Neuronal stem cell (in vitro differentiated cells): ENCODE measurements at regions not wholly inside any gene's neighbourhood (a gene's known extent, or its start where the extent isn't known, plus 50 kb on each side); places are given as distances from the start of the nearest gene placed in this dataset.

Source experiments
- DNase-seq: peaks from one replicate; pipeline ENCODE4 v3.0.0-alpha.2; 2013; ENCODE audit warnings: low spot score
- H2AFZ ChIP-seq: one replicate; pipeline ENCODE4 v1.6.1; 2013; ENCODE audit warnings: mild to moderate bottlenecking, low read length, inconsistent platforms
- H2AK5ac ChIP-seq: 2 replicates; pipeline ENCODE4 v1.6.1; 2013; ENCODE audit warnings: low read depth, mild to moderate bottlenecking, inconsistent platforms, low read length, moderate library complexity, mixed read lengths
- H2BK120ac ChIP-seq: 2 replicates; pipeline ENCODE4 v1.6.1; 2013; ENCODE audit warnings: low read depth, mild to moderate bottlenecking, inconsistent platforms, low read length, moderate library complexity, mixed read lengths
- H2BK12ac ChIP-seq: one replicate; pipeline ENCODE4 v1.6.1; 2013; ENCODE audit warnings: low read length, inconsistent platforms
- H2BK15ac ChIP-seq: 2 replicates; pipeline ENCODE4 v1.6.1; 2013; ENCODE audit warnings: mild to moderate bottlenecking, low read length, inconsistent platforms, mixed read lengths
- H2BK5ac ChIP-seq: one replicate; pipeline ENCODE4 v1.6.1; 2013; ENCODE audit warnings: inconsistent platforms, mild to moderate bottlenecking, low read length, moderate library complexity
- H3K14ac ChIP-seq: one replicate; pipeline ENCODE4 v1.6.1; 2013; ENCODE audit warnings: low read length, inconsistent platforms
- H3K18ac ChIP-seq: 2 replicates; pipeline ENCODE4 v1.6.1; 2013; ENCODE audit warnings: low read length, inconsistent platforms
- H3K23ac ChIP-seq: 2 replicates; pipeline ENCODE4 v1.6.1; 2013; ENCODE audit warnings: low read depth, mild to moderate bottlenecking, mixed read lengths, low read length, inconsistent platforms; ENCODE audit not compliant: poor library complexity
- H3K27ac ChIP-seq: replicated peaks from 3 replicates; pipeline ENCODE4 v1.5.1; 2013; ENCODE audit warnings: low read length, inconsistent platforms
- H3K27me3 ChIP-seq, 3 experiments: 2 replicates each; pipeline ENCODE4 v1.6.1; 2013; ENCODE audit warnings: low read length in 3 of 3, mild to moderate bottlenecking in 2 of 3, inconsistent platforms in 1 of 3, low read depth in 1 of 3, mixed read lengths in 1 of 3, moderate library complexity in 1 of 3; ENCODE audit not compliant: control insufficient read depth in 3 of 3, insufficient read depth in 3 of 3
- H3K36me3 ChIP-seq, 2 donors: replicated peaks in 1 of 2; 2 replicates each; pipeline ENCODE4 v1.6.1; 2013; ENCODE audit warnings: low read length in 2 of 2; ENCODE audit not compliant: control insufficient read depth in 2 of 2, insufficient read depth in 2 of 2
- H3K4ac ChIP-seq: 2 replicates; pipeline ENCODE4 v1.6.1; 2013; ENCODE audit warnings: inconsistent platforms, mild to moderate bottlenecking, low read length, moderate library complexity
- H3K4me1 ChIP-seq, 2 donors: 1 replicate in 1 of 2; 2 replicates in 1 of 2; pipeline ENCODE4 v1.6.1; 2013; ENCODE audit warnings: low read length in 2 of 2, low read depth in 1 of 2; ENCODE audit not compliant: control insufficient read depth in 2 of 2, insufficient read depth in 1 of 2
- H3K4me2 ChIP-seq: one replicate; pipeline ENCODE4 v1.6.1; 2013; ENCODE audit warnings: mild to moderate bottlenecking, low read length, inconsistent platforms; ENCODE audit not compliant: insufficient read depth, poor library complexity, severe bottlenecking
- H3K4me3 ChIP-seq, 2 donors: 2 replicates each; pipeline ENCODE4 v1.5.1; 2013; ENCODE audit warnings: low read length in 2 of 2, mild to moderate bottlenecking in 2 of 2, inconsistent platforms in 1 of 2, moderate library complexity in 1 of 2
- H3K79me1 ChIP-seq: one replicate; pipeline ENCODE4 v1.6.1; 2013; ENCODE audit warnings: low read depth, mild to moderate bottlenecking, inconsistent platforms, low read length, moderate library complexity
- H3K9ac ChIP-seq: one replicate; pipeline ENCODE4 v1.6.1; 2013; ENCODE audit warnings: mild to moderate bottlenecking, low read depth, low read length, inconsistent platforms; ENCODE audit not compliant: poor library complexity
- H3K9me3 ChIP-seq, 2 donors: replicated peaks in 1 of 2; 2 replicates each; pipeline versions ENCODE3 to v1.6.1; 2013; ENCODE audit warnings: low read length in 2 of 2, mild to moderate bottlenecking in 2 of 2, inconsistent platforms in 1 of 2, low read depth in 1 of 2, mixed read lengths in 1 of 2, moderate library complexity in 1 of 2; ENCODE audit not compliant: control insufficient read depth in 2 of 2, insufficient read depth in 1 of 2
- H4K8ac ChIP-seq: one replicate; pipeline ENCODE4 v1.6.1; 2013; ENCODE audit warnings: low read depth, mild to moderate bottlenecking, inconsistent platforms, low read length, moderate library complexity
- H4K91ac ChIP-seq: one replicate; pipeline ENCODE4 v1.6.1; 2013; ENCODE audit warnings: low read length, low read depth, mild to moderate bottlenecking, inconsistent platforms; ENCODE audit not compliant: poor library complexity
- WGBS, 2 donors: extraction: QIAGEN DNeasy Blood & Tissue Kit; methylation state at CpG; one replicate each; pipeline ENCODE4 v1.1.7; 2013; ENCODE audit warnings: missing lambda C conversion rate in 2 of 2, mixed read lengths in 1 of 2; ENCODE audit not compliant: insufficient read length in 2 of 2, insufficient replicate concordance in 1 of 2; ENCODE audit errors: extremely low coverage in 2 of 2; 5-methylcytosine and 5-hydroxymethylcytosine counted together

DNA sequence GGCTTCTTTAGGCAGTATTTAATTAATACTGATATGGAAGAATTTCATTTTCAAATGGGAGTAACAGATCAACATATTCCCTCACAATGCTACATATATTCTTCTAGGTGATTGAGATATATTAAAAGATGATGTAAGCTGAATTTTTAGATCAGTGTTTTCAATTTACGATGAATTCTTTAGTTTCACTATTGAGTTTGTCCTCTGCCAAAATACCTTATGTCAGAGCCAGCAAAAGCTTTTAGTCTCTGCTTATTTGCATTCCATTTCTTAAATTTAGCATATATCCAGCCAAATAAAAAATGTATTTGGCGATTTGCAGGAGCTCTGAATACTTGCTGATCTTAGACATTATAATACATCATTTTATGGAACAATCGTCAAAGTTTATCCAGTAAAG is 144.3 kb downstream of the MOSPD2 start:
- Histone ChIP-seq H3K4me3 (no peak overlapping the region), H3K36me3 (no peaks in the 10 kb centered on the region), H3K9me3 (no peaks in the 10 kb centered on the region), H2AK5ac (no peak overlapping the region), H3K14ac (no peak overlapping the region), H2BK5ac (no peak overlapping the region), H4K91ac (no peak overlapping the region), H2BK12ac (no peak overlapping the region), H3K9ac (no peak overlapping the region), H3K23ac (no peak overlapping the region), H3K79me1 (no peaks in the 10 kb centered on the region), H3K27me3 (no peaks in the 10 kb centered on the region), H4K8ac (no peak overlapping the region), H3K4me2 (no peak overlapping the region), H2BK120ac (no peak overlapping the region), H3K18ac (no peak overlapping the region), H2AFZ (no peak overlapping the region), H3K4me1 (no peaks in the 10 kb centered on the region), H2BK15ac (no peak overlapping the region), H3K4ac (no peak overlapping the region), H3K27ac (no peak overlapping the region)
- WGBS, 2 donors: no CpG with 5 or more reads among the region's 3 CpGs
- no peak for DNase-seq

DNA sequence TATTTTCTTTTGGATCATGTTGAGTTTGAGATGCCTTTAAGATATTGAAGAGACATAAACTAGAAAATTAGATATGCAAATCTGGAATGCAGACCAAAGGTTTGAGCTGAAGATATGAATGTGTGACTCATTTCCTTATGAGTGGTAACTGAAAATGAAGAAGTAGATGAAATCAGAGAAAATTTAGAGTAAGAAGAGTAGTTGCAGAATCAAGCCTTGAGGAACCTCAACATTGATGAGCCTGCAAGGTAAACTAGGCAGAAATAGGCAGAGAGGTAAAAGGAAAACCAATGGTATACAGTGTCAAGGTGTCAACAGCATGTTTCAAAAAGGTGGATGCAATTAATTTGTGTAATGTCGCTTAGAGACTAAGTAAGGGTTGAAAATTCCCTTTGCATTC is 142.8 kb downstream of the MOSPD2 start:
- no peak for DNase-seq
- no peak overlapping the region for H2BK15ac ChIP-seq
- H2BK12ac ChIP-seq: no peak overlapping the region
- no CpG with 5 or more reads among the region's 1 CpG for WGBS, 2 donors
- H3K23ac ChIP-seq: no peak overlapping the region
- no peak overlapping the region for H3K14ac ChIP-seq
- H3K4ac ChIP-seq: no peak overlapping the region
- H3K4me3 ChIP-seq: no peak overlapping the region
- H2BK120ac ChIP-seq: no peak overlapping the region
- no peak overlapping the region for H3K4me2 ChIP-seq
- no peak overlapping the region for H2AK5ac ChIP-seq
- no peaks in the 10 kb centered on the region for H3K9me3 ChIP-seq
- H2BK5ac ChIP-seq: no peak overlapping the region
- no peak overlapping the region for H3K27ac ChIP-seq
- H4K91ac ChIP-seq: no peak overlapping the region
- no peaks in the 10 kb centered on the region for H3K27me3 ChIP-seq
- H3K36me3 ChIP-seq: no peaks in the 10 kb centered on the region
- no peaks in the 10 kb centered on the region for H3K79me1 ChIP-seq
- H3K4me1 ChIP-seq: no peaks in the 10 kb centered on the region
- no peak overlapping the region for H2AFZ ChIP-seq
- H3K9ac ChIP-seq: no peak overlapping the region
- no peak overlapping the region for H4K8ac ChIP-seq
- H3K18ac ChIP-seq: no peak overlapping the region

DNA sequence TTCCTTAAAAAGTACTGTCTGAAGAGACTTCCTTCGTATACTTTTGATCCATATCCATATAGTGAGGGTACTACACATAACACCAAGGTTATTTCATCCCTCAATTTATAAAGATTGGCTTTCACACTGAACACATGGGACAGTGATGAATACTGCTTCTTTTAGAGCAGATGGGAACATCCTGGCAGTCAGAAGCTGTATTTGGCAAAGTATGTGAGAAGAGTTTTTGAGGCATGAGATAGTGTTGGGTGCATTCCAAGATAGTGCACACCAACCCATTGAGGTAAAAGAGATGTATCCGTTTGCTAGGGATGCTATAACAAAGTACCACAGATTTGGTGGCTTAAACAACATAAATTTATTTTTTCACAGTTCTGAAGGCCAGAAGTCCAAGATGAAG is 141.1 kb downstream of the MOSPD2 start:
- Histone ChIP-seq H3K27ac (no peak overlapping the region), H2BK5ac (no peak overlapping the region), H3K23ac (no peak overlapping the region), H3K4me2 (no peak overlapping the region), H3K4me3 (no peak overlapping the region), H3K27me3 (no peaks in the 10 kb centered on the region), H3K79me1 (no peaks in the 10 kb centered on the region), H2BK15ac (no peak overlapping the region), H4K8ac (no peak overlapping the region), H4K91ac (no peak overlapping the region), H3K4ac (no peak overlapping the region), H3K18ac (no peak overlapping the region), H3K9ac (no peak overlapping the region), H3K4me1 (no peaks in the 10 kb centered on the region), H3K36me3 (no peaks in the 10 kb centered on the region), H3K9me3 (no peaks in the 10 kb centered on the region), H2AFZ (no peak overlapping the region), H2AK5ac (no peak overlapping the region), H2BK12ac (no peak overlapping the region), H2BK120ac (no peak overlapping the region), H3K14ac (no peak overlapping the region)
- no CpG with 5 or more reads among the region's 2 CpGs for WGBS, 2 donors
- no peak for DNase-seq

DNA sequence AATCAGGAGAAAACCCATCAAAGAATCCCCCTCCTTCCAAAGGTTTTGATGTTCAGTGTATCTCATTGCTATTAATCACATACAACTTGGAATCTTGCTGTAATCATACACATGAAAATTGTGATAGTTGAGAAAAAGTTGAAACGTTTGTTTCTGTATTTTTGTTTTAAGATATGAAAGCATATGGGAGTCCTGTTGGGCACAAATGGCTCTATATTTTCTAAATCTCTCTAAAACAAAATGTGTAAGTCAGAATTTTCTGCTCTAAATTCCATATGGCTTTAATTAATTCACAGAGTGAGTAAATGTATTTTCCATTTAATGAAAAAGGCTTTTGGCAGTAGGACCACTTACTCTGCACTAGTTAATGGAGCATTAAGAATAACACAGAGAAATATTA is 140.2 kb downstream of the MOSPD2 start:
- no peaks in the 10 kb centered on the region for H3K36me3 ChIP-seq
- no peak overlapping the region for H2AFZ ChIP-seq
- H3K4me1 ChIP-seq: no peaks in the 10 kb centered on the region
- no peaks in the 10 kb centered on the region for H3K9me3 ChIP-seq
- H3K4me2 ChIP-seq: no peak overlapping the region
- no peak overlapping the region for H2BK5ac ChIP-seq
- H3K79me1 ChIP-seq: no peaks in the 10 kb centered on the region
- no peak overlapping the region for H2AK5ac ChIP-seq
- no peak overlapping the region for H3K23ac ChIP-seq
- no peak overlapping the region for H3K18ac ChIP-seq
- H3K14ac ChIP-seq: no peak overlapping the region
- no peak overlapping the region for H3K4me3 ChIP-seq
- no peak overlapping the region for H3K27ac ChIP-seq
- H2BK12ac ChIP-seq: no peak overlapping the region
- no peak overlapping the region for H2BK15ac ChIP-seq
- H4K8ac ChIP-seq: no peak overlapping the region
- H3K4ac ChIP-seq: no peak overlapping the region
- H4K91ac ChIP-seq: no peak overlapping the region
- H3K27me3 ChIP-seq: no peaks in the 10 kb centered on the region
- H3K9ac ChIP-seq: no peak overlapping the region
- no peak overlapping the region for H2BK120ac ChIP-seq
- no peak for DNase-seq
- no CpG with 5 or more reads among the region's 1 CpG for WGBS, 2 donors
